SU-DHL-6 (cell line): ENCODE measurements at regions not wholly inside any gene's neighbourhood (a gene's known extent, or its start where the extent isn't known, plus 50 kb on each side); places are given as distances from the start of the nearest gene placed in this dataset.

Experiments
- H2AFZ ChIP-seq: fragments of 200-600 bp; sonication (generic); 2 replicates; pipeline ENCODE4 v1.6.1; 2014; ENCODE audit warnings: low read depth, mild to moderate bottlenecking, moderate library complexity, mixed read lengths, antibody characterized with exemption, low read length; ENCODE audit not compliant: severe bottlenecking
- H3F3A ChIP-seq: fragments of 200-600 bp; shearing (Covaris generic); 2 replicates; pipeline ENCODE4 v1.6.0; 2016; ENCODE audit warnings: antibody characterized with exemption, mild to moderate bottlenecking; ENCODE audit not compliant: insufficient read depth
- H3K27ac ChIP-seq: fragments of 200-600 bp; sonication (generic); 2 replicates; pipeline ENCODE4 v1.5.1; 2016; ENCODE audit warnings: low read depth, mild to moderate bottlenecking, low read length, moderate library complexity, mixed read lengths
- H3K27me3 ChIP-seq: fragments of 200-600 bp; sonication (generic), shearing (Covaris generic); 2 replicates; pipeline ENCODE4 v1.6.0; 2014; ENCODE audit warnings: mild to moderate bottlenecking, low read length
- H3K36me3 ChIP-seq: fragments of 200-600 bp; sonication (generic); 2 replicates; pipeline ENCODE4 v1.6.1; 2014; ENCODE audit warnings: mild to moderate bottlenecking, low read length, mixed read lengths
- H3K4me2 ChIP-seq: fragments of 300-600, 200-600 bp; shearing (Covaris generic), sonication (generic); 2 replicates; pipeline ENCODE4 v1.6.0; 2014; ENCODE audit warnings: low read length, low read depth, mild to moderate bottlenecking; ENCODE audit not compliant: poor library complexity, severe bottlenecking
- H3K4me3 ChIP-seq: fragments of 200-600 bp; sonication (generic); 2 replicates; pipeline ENCODE4 v1.5.1; 2014; ENCODE audit warnings: antibody characterized with exemption, low read length, mild to moderate bottlenecking, mixed read lengths; ENCODE audit not compliant: insufficient read depth, poor library complexity, severe bottlenecking
- H3K79me2 ChIP-seq: fragments of 200-600 bp; sonication (generic); 2 replicates; pipeline ENCODE4 v1.6.1; 2014; ENCODE audit warnings: mild to moderate bottlenecking, low read length, moderate library complexity; ENCODE audit not compliant: insufficient read depth
- H3K9ac ChIP-seq: fragments of 200-600 bp; sonication (generic); 2 replicates; pipeline ENCODE4 v1.7.0; 2014; ENCODE audit warnings: mild to moderate bottlenecking, low read length
- H3K9me2 ChIP-seq: fragments of 200-600 bp; sonication (generic); replicated peaks from 2 replicates; pipeline ENCODE4 v1.6.1; 2014; ENCODE audit warnings: low read length; ENCODE audit not compliant: insufficient read depth
- H3K9me3 ChIP-seq: fragments of 200-600 bp; sonication (generic); 2 replicates; pipeline ENCODE4 v1.6.1; 2014; ENCODE audit warnings: low read length, mixed read lengths; ENCODE audit not compliant: insufficient read depth
- H4K20me1 ChIP-seq: fragments of 200-600 bp; sonication (generic); 2 replicates; pipeline ENCODE4 v1.6.1; 2014; ENCODE audit warnings: low read depth, mild to moderate bottlenecking, antibody characterized with exemption, low read length, moderate library complexity, mixed read lengths
- EZH2phosphoT487 ChIP-seq: fragments of 200-600 bp; sonication (generic), shearing (Covaris generic); conservative IDR thresholded peaks from 2 replicates; pipeline ENCODE4 v1.6.1; 2018; ENCODE audit warnings: mild to moderate bottlenecking, antibody characterized with exemption, low read length, moderate library complexity, mixed read lengths
- TF ChIP-seq, protein P1 (sequence below): fragments of 200-600 bp; sonication (generic); IDR thresholded peaks from one replicate; pipeline ENCODE4 v1.5.1; 2017; ENCODE audit warnings: antibody characterized with exemption, mild to moderate bottlenecking, low read length, moderate library complexity; ENCODE audit not compliant: insufficient read depth, poor library complexity, severe bottlenecking

DNA sequence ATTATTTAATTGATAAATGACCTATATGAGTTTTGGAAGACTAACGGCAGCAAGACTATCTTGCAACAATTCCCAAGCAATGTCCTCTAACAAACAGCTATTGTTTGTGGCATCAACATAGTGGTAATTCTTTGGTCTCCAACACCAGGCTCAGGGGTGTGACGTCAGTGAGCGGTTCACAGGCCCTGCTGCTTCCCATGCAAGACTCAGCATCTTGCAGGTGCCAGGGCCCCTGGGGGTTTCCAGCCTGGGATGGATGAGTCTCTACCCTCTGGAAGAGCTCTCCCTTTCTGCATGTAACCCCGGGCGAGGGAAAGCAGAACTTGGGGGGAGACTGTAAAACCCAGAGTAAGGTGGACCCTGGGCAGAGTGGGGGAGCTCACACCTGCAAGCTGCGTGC is 164.7 kb downstream of the ACTR3B start:
- TF ChIP-seq EZH2phosphoT487 = no peak
- TF ChIP-seq, protein P1, sequence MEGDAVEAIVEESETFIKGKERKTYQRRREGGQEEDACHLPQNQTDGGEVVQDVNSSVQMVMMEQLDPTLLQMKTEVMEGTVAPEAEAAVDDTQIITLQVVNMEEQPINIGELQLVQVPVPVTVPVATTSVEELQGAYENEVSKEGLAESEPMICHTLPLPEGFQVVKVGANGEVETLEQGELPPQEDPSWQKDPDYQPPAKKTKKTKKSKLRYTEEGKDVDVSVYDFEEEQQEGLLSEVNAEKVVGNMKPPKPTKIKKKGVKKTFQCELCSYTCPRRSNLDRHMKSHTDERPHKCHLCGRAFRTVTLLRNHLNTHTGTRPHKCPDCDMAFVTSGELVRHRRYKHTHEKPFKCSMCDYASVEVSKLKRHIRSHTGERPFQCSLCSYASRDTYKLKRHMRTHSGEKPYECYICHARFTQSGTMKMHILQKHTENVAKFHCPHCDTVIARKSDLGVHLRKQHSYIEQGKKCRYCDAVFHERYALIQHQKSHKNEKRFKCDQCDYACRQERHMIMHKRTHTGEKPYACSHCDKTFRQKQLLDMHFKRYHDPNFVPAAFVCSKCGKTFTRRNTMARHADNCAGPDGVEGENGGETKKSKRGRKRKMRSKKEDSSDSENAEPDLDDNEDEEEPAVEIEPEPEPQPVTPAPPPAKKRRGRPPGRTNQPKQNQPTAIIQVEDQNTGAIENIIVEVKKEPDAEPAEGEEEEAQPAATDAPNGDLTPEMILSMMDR = no peak

DNA sequence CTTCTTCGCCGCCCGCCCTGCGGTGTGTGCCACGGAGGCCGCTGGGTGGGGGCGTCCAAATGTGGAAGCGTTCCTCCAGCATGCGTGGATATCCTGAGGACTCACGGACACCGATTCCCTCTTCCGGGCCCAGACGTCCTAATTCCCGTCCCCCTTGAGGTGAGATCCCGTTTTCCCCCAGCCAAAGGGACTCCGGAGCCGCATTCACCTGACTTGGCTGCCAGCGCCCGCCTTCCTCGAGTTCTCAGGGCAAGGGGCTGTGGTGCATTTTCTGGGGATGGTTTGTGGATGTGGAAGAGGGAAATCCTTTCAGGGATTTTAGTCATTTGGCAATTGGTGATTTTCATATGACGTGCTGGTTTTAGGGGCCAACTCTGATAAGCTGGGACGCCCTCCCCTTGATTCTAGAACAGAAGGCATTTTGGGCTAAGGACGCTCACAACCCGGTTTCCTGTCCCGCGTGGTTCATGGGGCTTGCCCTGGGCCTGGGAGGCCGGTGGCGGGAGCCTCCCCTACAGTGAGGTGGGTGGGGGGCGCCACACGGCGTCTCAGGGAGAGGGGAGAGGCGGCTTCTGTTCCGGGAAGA is 165.4 kb downstream of the ACTR3B start:
- Histone ChIP-seq H3K9me3 (no peaks in the 10 kb centered on the region), H3K27ac (no peak overlapping the region), H3F3A (no peaks in the 10 kb centered on the region), H2AFZ (no peak overlapping the region), H3K79me2 (no peaks in the 10 kb centered on the region), H4K20me1 (no peaks in the 10 kb centered on the region), H3K9ac (no peak overlapping the region), H3K4me2 (no peak overlapping the region), H3K9me2 (no peaks in the 10 kb centered on the region), H3K27me3 (peaks cover 2% of the 10 kb centered on the region; the same call in 1 of the 2 replicates), H3K36me3 (no peaks in the 10 kb centered on the region), H3K4me3 (no peak overlapping the region)
- TF ChIP-seq EZH2phosphoT487 = no peak
- TF ChIP-seq, protein P1 = no peak

More for the DNA sequence above, 164.7 kb downstream of the ACTR3B start:
- Histone ChIP-seq H4K20me1 (no peaks in the 10 kb centered on the region), H3K9me3 (no peaks in the 10 kb centered on the region), H3K9ac (no peak overlapping the region), H3K27ac (no peak overlapping the region), H3K4me3 (no peak overlapping the region), H3K36me3 (no peaks in the 10 kb centered on the region), H3K9me2 (no peaks in the 10 kb centered on the region), H3K4me2 (no peak overlapping the region), H2AFZ (no peak overlapping the region), H3F3A (no peaks in the 10 kb centered on the region), H3K79me2 (no peaks in the 10 kb centered on the region), H3K27me3 (peaks cover 3% of the 10 kb centered on the region; the same call in 1 of the 2 replicates)

DNA sequence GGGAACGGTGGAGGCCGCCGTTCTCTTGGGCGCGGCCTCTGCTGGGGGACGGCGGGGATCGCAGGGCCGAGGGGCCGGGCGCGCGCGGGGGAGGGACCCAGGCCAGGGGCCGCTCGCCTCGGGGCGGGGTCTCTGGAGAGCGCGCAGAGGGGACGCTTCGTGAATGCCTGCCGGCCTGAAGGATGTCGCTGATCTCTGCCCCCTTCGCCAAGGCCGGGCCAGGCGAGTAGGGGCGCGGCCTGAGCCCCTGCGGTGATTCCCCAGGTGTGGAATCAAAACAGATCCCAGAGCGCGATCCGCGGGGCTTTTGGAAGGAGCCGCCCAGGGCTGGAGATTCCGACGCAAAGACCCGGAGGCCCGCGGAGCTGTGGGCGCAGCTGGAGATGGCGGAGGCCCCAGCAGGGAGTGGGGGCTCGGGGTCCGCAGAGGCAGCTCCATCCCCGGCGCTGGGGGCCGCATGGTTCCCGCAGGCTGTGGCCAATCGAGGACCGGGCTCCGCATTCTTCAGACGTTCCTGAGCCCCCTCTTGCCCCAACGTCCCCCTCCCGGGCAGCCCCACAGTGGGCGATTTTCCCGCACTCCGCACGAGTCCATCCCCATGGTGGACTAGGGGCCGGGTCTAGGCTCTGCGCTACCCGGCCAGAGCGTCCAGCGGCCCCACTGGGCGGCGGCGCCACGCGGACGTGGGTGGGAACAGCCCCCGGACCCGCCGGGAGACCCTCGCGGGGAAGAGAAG is 166.0 kb downstream of the ACTR3B start:
- Histone ChIP-seq H3K79me2 (no peaks in the 10 kb centered on the region), H4K20me1 (no peaks in the 10 kb centered on the region), H3K27ac (no peak overlapping the region), H3F3A (no peaks in the 10 kb centered on the region), H3K9me2 (no peaks in the 10 kb centered on the region), H3K4me3 (no peak overlapping the region), H3K9ac (no peak overlapping the region), H3K27me3 (no peaks in the 10 kb centered on the region), H3K4me2 (no peak overlapping the region), H3K36me3 (no peaks in the 10 kb centered on the region), H2AFZ (no peak overlapping the region), H3K9me3 (no peaks in the 10 kb centered on the region)
- TF ChIP-seq EZH2phosphoT487 = no peak
- TF ChIP-seq, protein P1 = no peak
